Right ventricle myocardium superior (tissue), 1 donor: ENCODE measurements at regions not wholly inside any gene's neighbourhood (a gene's known extent, or its start where the extent isn't known, plus 50 kb on each side); places are given as distances from the start of the nearest gene placed in this dataset.
A peak's percentile ranks its signal among the peaks of the same experiment; 100 is the strongest.

ENCODE experiments used
- ATAC-seq: fragments of 200-7000 bp; cut with Tn5 transposase; one replicate; pipeline ENCODE4 v1.9.1; 2020; ENCODE audit warnings: mild to moderate bottlenecking; ENCODE audit not compliant: poor library complexity
- DNase-seq: peaks from one replicate; pipeline ENCODE4 v3.0.0-alpha.2; 2020
- intact Hi-C: fragments of 100-400 bp; cut with DNase I; formaldehyde crosslinking; loops from one replicate; pipeline ENCODE4 v1.11.2; 2022
- donor health status: DM: no; HTN: yes; CAD: no; lungs with severe emphysema.

GRCh38 chr20:40816039-40816352 is 127.0 kb upstream of the MAFB start:
- intact Hi-C loops: no loop called here
- DNase-seq: no peak
- ATAC-seq: no peak

GRCh38 chr20:40821429-40821828 is 132.4 kb upstream of the MAFB start:
- intact Hi-C loops: no loop called here
- ATAC-seq (no peak), DNase-seq (no peak)

DNA sequence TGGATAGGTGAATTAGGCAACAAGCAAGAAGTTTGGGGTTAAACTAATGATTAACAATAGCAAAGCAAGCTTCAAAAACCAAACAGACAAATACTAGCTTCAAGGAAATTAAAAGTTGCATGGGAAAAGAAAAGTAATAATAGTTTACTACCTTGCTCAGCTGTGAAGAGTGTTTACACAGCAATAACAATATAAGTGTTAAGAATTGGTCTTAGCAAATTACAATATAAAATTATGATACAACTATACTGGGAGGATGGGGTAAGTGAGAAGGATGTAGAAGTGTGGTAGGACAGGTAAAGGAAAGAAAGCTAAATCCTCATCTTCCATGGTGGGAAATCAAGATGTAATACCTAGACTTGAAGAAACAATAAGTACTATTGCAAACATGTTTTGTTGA is 137.7 kb upstream of the MAFB start:
- DNase-seq (no peak), ATAC-seq (no peak)
- intact Hi-C loops: no loop called here

- no peak for DNase-seq
- no peak for ATAC-seq
- intact Hi-C loops: no loop called here
Measured at GRCh38 chr20:40835321-40835720, 146.3 kb upstream of the MAFB start.

GRCh38 chr20:40838509-40838908 is 149.5 kb upstream of the MAFB start:
- DNase-seq (no peak), ATAC-seq (no peak)
- intact Hi-C loops: no loop called here

DNA sequence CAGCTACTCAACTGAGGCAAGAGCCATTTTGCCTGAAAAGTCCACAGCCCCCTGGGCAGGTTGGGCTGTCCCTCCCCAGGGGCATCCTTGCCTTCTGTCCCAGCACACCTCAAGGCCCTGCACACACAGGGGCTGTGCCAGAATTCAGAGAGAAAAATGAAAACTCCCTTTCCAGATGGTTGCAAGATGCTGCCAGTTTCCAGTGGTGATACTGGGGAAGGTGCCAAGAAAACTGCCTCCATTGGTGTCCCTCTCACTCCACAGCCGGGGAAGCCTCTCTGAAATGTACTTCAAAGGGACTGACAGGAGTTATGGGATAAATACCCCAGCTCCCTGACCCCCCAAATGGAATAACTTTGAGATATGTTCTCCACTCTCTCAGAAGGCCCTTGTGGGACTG is 154.2 kb upstream of the MAFB start:
- ATAC-seq (no peak), DNase-seq (no peak)
- intact Hi-C loops: no loop called here

GRCh38 chr20:40844332-40844731 is 155.3 kb upstream of the MAFB start:
- intact Hi-C loops: no loop called here
- ATAC-seq (no peak), DNase-seq (no peak)

GRCh38 chr20:40848096-40848495 is 159.1 kb upstream of the MAFB start:
- intact Hi-C loops: no loop called here
- DNase-seq: no peak
- ATAC-seq: no peak

DNA sequence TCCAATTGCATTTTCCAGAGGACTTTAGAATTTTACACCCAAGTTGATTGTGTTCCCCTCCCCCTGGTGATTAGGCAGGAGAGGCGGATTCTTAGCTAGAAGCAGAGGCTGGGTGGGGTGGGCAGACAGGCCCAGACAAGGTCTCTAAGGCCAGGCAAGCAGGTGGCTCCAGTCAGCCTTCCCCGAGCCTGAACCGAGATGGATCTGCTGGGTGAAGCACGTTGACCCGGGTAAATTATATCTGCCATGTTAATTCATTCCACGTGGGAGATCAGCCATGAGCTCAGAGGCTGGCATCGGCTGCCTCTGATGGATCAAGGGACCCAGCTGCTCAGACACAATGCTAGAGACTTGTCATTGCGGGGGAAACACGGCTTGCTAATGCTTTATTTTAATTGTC is 159.5 kb upstream of the MAFB start:
- intact Hi-C loops: no loop called here
- no peak for ATAC-seq
- DNase-seq: no peak

- DNase-seq (no peak), ATAC-seq (no peak)
- intact Hi-C loops: no loop called here
Measured at GRCh38 chr20:40849456-40849855, 160.4 kb upstream of the MAFB start.

DNA sequence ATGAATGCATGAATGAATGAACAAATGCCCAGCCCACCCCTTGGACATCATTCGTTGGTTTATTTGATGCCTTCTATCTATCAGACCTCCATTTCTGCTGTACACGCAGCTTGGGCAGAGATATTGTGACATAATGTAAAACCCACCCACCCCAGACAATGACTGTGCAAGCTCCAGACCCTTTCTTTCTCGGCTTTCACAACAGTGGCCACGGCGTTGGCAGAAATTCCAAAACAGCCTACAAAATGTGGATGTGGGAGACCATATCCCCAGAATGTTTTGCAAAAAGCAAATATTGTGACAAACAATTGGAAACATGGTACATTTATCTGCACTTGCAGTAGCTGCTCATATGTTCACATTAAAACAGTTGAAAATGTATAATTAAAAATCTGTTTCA is 162.0 kb upstream of the MAFB start:
- no peak for DNase-seq
- ATAC-seq: no peak
- intact Hi-C loops: no loop called here

GRCh38 chr20:40855269-40855668 is 166.2 kb upstream of the MAFB start:
- DNase-seq (no peak), ATAC-seq (no peak)
- intact Hi-C loops: no loop called here

- no peak for ATAC-seq
- DNase-seq: no peak
Measured at GRCh38 chr20:40856653-40857052, 167.6 kb upstream of the MAFB start.

GRCh38 chr20:40860487-40860902 is 168.1 kb upstream of the TOP1 start:
- DNase-seq (no peak), ATAC-seq (no peak)
- intact Hi-C loops: no loop called here

More at GRCh38 chr20:40856653-40857052, 167.6 kb upstream of the MAFB start:
- intact Hi-C loops: no loop called here

DNA sequence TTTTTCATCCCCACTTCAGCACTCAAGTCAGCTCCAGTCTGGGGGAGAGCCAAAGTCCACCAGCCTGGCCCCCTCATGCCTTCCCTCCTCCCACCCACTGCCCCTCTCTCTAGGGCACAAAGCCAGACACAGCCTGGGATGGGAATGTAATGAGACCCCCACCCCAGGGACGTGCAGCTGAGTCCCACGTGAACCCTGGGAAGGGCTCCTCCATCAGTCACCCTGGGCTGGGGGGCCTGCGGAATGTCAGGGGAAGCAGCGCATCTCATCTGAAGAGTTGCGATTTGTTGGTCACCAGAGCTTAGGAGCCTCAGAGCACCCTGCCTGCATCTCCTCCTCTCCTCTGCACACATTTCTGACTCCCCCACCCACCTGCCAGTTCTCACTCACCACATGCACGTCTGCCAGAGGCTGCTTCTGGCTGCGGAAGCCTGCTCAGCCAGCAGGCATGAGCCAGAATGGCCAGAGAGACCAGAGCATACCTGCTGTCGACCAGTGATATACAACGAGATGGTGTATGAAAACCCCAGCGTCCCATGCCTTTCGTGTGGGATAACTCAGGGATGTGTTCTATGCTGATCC is 167.1 kb upstream of the TOP1 start:
- ATAC-seq (no peak), DNase-seq (no peak)
- intact Hi-C loops: no loop called here

GRCh38 chr20:40863355-40863919 is 165.2 kb upstream of the TOP1 start:
- no peak for ATAC-seq
- intact Hi-C loops: no loop called here

GRCh38 chr20:40864470-40864869 is 164.2 kb upstream of the TOP1 start:
- intact Hi-C loops: no loop called here
- no peak for DNase-seq
- ATAC-seq: no peak

More at GRCh38 chr20:40863355-40863919, 165.2 kb upstream of the TOP1 start:
- no peak for DNase-seq

DNA sequence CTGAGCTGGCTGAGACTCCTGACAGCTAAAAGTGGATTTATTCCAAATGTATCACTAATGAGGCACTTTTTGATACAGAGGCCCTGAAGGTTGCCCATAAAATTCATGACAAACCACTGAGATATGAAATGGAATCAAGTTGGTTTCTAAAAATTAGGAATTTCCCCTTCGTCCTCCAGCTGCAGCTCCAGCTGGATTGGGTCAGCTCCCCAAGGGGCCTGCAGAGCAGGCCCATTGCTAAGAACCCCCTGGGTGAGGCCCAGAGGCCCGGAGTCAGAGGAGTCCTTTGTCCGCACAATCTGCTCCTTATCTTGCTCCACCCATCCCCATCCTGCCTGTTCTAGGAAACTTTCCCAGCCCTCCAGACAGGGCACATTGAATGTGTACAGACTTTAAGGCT is 163.5 kb upstream of the TOP1 start:
- ATAC-seq (peak; percentile 64), DNase-seq (no peak)
- intact Hi-C loops: no loop called here

- intact Hi-C loops: no loop called here
- DNase-seq: peak; percentile 55
- ATAC-seq: peak; percentile 62
Measured at GRCh38 chr20:40866056-40866455, 162.6 kb upstream of the TOP1 start.

DNA sequence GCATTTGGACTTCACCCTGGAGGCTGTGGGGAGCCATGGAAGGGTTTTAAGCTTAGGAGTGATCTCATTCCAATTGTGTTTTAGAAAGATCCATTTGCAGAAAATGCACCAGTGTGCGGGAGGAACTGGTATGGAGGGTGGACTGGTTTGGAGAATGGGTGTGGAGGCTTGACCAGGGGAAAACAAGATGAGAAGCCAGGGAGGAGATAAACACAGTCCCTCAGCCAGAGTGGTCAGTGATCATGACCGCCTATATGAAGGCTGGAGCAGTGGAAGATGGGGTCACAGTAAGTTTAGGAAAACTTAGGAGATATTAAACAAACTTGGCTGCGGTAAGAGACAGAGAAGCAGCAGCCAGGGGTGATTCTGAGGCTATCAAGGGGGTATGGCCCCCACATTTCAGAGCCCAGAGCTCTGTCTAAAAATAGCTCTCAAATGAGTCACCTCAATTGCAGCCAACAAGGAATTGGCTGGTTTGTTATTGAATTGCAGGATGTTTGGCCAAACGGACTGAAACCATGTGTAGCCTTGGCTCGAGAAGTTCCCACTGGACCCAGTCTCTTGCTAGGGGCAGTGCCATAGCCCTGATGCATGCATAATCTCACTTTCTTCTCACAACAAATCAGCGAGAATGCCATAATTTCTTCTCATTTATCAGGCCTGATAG is 159.9 kb upstream of the TOP1 start:
- intact Hi-C loops: no loop called here
- ATAC-seq (peak; percentile 87), DNase-seq (peak; percentile 51)
